DOHH2 (cell line): ENCODE measurements at regions not wholly inside any gene's neighbourhood (a gene's known extent, or its start where the extent isn't known, plus 50 kb on each side); places are given as distances from the start of the nearest gene placed in this dataset.

Experiments used
- EZH2phosphoT487 ChIP-seq: fragments of 200-600 bp; sonication (generic); IDR thresholded peaks from 2 replicates; pipeline ENCODE4 v1.6.1; 2017; ENCODE audit warnings: borderline replicate concordance, mild to moderate bottlenecking, antibody characterized with exemption, low read length, moderate library complexity, mixed read lengths
- TF ChIP-seq, protein P1 (sequence below): fragments of 200-600 bp; sonication (generic); IDR thresholded peaks from one replicate; pipeline ENCODE4 v1.5.1; 2014; ENCODE audit warnings: antibody characterized with exemption, mild to moderate bottlenecking, low read depth, low read length; ENCODE audit not compliant: poor library complexity, severe bottlenecking

DNA sequence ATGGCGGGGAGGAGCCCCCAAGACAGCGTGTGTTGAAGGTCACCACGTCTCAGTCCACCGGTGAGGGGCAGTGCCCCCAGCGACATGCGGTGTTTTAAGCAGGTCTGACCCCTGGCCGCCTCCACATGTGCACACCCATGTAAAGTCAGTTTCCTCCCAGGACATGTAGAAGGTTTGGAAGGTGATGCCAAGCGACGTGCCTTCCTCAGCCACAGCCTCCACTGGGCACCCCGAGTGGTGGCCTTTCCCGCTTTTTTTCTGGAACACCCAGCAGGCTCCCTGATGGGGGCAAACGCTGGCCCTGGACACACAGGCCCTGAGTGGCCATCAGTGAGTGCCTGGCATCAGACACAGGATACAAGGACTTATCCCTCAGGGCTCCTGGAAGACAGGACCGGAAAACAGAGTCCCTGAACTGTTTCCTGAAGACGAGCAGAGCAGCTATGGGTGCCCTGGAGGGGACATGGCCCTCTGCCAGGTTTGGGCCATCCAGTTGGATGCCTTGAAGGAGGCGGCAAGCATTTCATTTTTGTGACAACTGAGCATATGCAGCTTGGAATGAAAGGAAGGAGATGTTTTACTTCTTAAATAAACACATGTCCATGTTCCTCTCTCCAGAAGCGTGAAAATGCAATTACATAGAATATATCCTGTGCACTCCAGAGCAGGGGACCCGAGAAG is 275.8 kb upstream of the IRX2 start:
- TF ChIP-seq, protein P1, sequence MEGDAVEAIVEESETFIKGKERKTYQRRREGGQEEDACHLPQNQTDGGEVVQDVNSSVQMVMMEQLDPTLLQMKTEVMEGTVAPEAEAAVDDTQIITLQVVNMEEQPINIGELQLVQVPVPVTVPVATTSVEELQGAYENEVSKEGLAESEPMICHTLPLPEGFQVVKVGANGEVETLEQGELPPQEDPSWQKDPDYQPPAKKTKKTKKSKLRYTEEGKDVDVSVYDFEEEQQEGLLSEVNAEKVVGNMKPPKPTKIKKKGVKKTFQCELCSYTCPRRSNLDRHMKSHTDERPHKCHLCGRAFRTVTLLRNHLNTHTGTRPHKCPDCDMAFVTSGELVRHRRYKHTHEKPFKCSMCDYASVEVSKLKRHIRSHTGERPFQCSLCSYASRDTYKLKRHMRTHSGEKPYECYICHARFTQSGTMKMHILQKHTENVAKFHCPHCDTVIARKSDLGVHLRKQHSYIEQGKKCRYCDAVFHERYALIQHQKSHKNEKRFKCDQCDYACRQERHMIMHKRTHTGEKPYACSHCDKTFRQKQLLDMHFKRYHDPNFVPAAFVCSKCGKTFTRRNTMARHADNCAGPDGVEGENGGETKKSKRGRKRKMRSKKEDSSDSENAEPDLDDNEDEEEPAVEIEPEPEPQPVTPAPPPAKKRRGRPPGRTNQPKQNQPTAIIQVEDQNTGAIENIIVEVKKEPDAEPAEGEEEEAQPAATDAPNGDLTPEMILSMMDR = no peak
- no peak for TF ChIP-seq EZH2phosphoT487
